Vagina (tissue), 2 donors: ENCODE measurements at regions not wholly inside any gene's neighbourhood (a gene's known extent, or its start where the extent isn't known, plus 50 kb on each side); places are given as distances from the start of the nearest gene placed in this dataset.
A peak's percentile ranks its signal among the peaks of the same experiment; 100 is the strongest.

Experiments
- DNase-seq, 2 donors: peaks; one replicate each; pipeline ENCODE4 v3.0.0-alpha.2; 2017; ENCODE audit errors: extremely low spot score in 2 of 2
- H3K27ac ChIP-seq: fragments of 200-600 bp; sonication (generic); one replicate; pipeline ENCODE4 v1.5.1; 2019
- H3K27me3 ChIP-seq: fragments of 200-600 bp; sonication (generic); one replicate; pipeline ENCODE4 v1.5.1; 2019
- H3K36me3 ChIP-seq, 2 donors: fragments of 200-600 bp; sonication (generic); one replicate each; pipeline ENCODE4 v1.5.1; 2017 to 2019
- H3K4me1 ChIP-seq: fragments of 200-600 bp; sonication (generic); one replicate; pipeline ENCODE4 v1.5.1; 2019
- H3K4me3 ChIP-seq, 2 donors: fragments of 200-600 bp; sonication (generic); 1 replicate in 1 of 2; 2 replicates in 1 of 2; pipeline ENCODE4 v1.5.1; 2016 to 2019
- H3K9me3 ChIP-seq: fragments of 200-600 bp; sonication (generic); one replicate; pipeline ENCODE4 v1.5.1; 2019
- CTCF ChIP-seq, 3 experiments: fragments of 450-650 bp in 2 of 3; fragments of 200-600 bp in 1 of 3; sonication (generic) in 1 of 3; IDR thresholded peaks; one replicate each; pipeline ENCODE4 v1.5.1; 2017 to 2019; ENCODE audit warnings: antibody characterized with exemption in 3 of 3, mild to moderate bottlenecking in 2 of 3, moderate library complexity in 2 of 3
- POLR2A ChIP-seq, 2 donors: fragments of 450-650 bp; IDR thresholded peaks; one replicate each; pipeline ENCODE4 v1.6.1; 2017; ENCODE audit warnings: antibody characterized with exemption in 2 of 2, mild to moderate bottlenecking in 2 of 2, moderate library complexity in 2 of 2
- POLR2AphosphoS5 ChIP-seq, 2 donors: sonication (generic); formaldehyde crosslinking; IDR thresholded peaks; one replicate each; pipeline ENCODE4 v1.9.0; 2017; ENCODE audit warnings: antibody characterized with exemption in 2 of 2, mild to moderate bottlenecking in 2 of 2, low read depth in 1 of 2; ENCODE audit not compliant: insufficient read depth in 1 of 2
- intact Hi-C: fragments of 100-400 bp; cut with DNase I; formaldehyde crosslinking; loops from one replicate; pipeline ENCODE4 v1.15.1; 2023

DNA sequence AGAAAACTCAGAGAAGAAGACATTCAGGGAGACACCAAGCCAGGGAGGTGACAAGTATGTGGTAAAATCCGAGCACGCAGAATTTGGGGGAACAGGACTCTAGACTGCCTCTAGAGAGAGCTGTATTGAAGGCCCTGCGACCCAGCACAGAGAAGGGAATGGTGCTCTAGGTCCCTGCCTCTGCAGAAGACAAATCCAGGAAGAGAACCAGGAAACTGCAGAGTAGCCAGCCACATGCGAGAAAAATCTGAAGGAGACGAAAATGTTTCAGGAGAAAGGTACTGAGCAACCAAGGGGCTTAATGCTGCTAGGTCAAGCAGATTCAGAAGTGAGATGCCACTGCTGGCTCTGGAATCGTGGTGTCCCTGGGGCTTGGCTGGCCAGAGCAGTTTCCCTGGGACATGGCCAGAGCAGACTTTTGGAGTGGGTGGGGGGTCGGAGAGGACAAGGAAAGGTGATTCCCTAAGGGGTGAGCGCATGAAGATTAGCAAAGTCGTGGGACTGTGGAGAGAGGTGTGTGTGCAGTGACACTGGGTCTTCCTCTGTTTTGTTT, 158.0 kb upstream of the KLF6 start:
- no peaks in the 10 kb centered on the region for H3K36me3 ChIP-seq
- H3K4me1 ChIP-seq: no peaks in the 10 kb centered on the region
- no peak for TF ChIP-seq POLR2A (IDR thresholded peaks at IDR 0.05)
- H3K9me3 ChIP-seq: no peaks in the 10 kb centered on the region
- no peak overlapping the region for H3K27ac ChIP-seq
- H3K27me3 ChIP-seq: no peaks in the 10 kb centered on the region
- no peak overlapping the region for H3K4me3 ChIP-seq
- DNase-seq: no peak
- intact Hi-C loops: no loop called here

- TF ChIP-seq POLR2A (IDR thresholded peaks at IDR 0.05) (no peak), POLR2AphosphoS5 (IDR thresholded peaks at IDR 0.05; ENCODE audit: insufficient read depth in 1 of 2, low read depth in 1 of 2) (no peak), CTCF (IDR thresholded peaks at IDR 0.05) (no peak)
- DNase-seq: no peak
- Histone ChIP-seq H3K36me3 (no peaks in the 10 kb centered on the region), H3K27ac (no peak overlapping the region), H3K4me3 (no peak overlapping the region), H3K27me3 (no peaks in the 10 kb centered on the region), H3K9me3 (no peaks in the 10 kb centered on the region), H3K4me1 (peaks cover 1% of the 10 kb centered on the region)
- intact Hi-C loops: no loop called here
These were observed 156.7 kb upstream of the KLF6 start for GRCh38 chr10:3941676-3942075.

DNA sequence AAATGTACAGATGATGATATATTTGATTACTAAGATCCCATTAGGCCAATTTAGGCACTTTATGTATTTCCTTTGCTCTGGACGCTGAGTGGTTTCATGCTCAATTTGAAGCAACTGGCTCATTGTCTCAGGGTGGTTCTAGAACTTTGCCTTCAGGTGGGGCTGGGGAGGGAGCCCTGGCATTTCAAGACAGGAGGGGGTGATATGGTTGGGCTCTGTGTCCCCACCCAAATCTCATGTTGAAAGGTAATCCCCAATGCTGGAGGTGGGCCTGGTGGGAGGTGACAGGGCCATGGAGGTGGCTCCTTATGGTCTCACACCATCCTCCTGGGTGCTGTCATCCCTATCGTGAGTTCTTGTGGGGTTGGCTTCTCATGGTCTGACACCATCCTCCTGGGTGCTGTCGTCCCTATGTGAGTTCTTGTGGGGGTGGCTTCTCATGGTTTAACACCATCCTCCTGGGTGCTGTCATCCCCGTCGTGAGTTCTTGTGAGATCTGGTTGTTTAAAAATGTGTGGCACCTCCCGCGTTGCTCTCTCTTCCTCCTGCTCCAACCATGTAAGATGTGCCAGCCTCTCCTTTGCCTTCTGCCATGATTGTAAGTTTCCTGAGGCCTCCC, 151.5 kb upstream of the KLF6 start:
- intact Hi-C loops: no loop called here
- Histone ChIP-seq H3K27ac (peak overlapping the region; percentile 78), H3K36me3 (no peaks in the 10 kb centered on the region), H3K9me3 (no peaks in the 10 kb centered on the region), H3K4me3 (no peak overlapping the region), H3K27me3 (no peaks in the 10 kb centered on the region), H3K4me1 (peaks cover 23% of the 10 kb centered on the region)
- DNase-seq: no peak
- TF ChIP-seq POLR2AphosphoS5 (IDR thresholded peaks at IDR 0.05; ENCODE audit: insufficient read depth in 1 of 2, low read depth in 1 of 2) (no peak), CTCF (IDR thresholded peaks at IDR 0.05) (no peak), POLR2A (IDR thresholded peaks at IDR 0.05) (no peak)

- TF ChIP-seq POLR2A (IDR thresholded peaks at IDR 0.05) (no peak), POLR2AphosphoS5 (IDR thresholded peaks at IDR 0.05; ENCODE audit: insufficient read depth in 1 of 2, low read depth in 1 of 2) (peak in 1 of 2 donors; percentile 89), CTCF (IDR thresholded peaks at IDR 0.05) (no peak)
- peaks cover 23% of the 10 kb centered on the region for H3K4me1 ChIP-seq
- peak overlapping the region in 1 of 2 donors; percentile 22 for H3K4me3 ChIP-seq
- DNase-seq: no peak
- H3K27me3 ChIP-seq: no peaks in the 10 kb centered on the region
- H3K9me3 ChIP-seq: no peaks in the 10 kb centered on the region
- intact Hi-C loops: no loop called here
- no peaks in the 10 kb centered on the region for H3K36me3 ChIP-seq
- peak overlapping the region; percentile 78 for H3K27ac ChIP-seq
These were observed 150.9 kb upstream of the KLF6 start for GRCh38 chr10:3935933-3936359.

GRCh38 chr10:3935141-3935540, 150.1 kb upstream of the KLF6 start:
- DNase-seq: no peak
- Histone ChIP-seq H3K27ac (peak overlapping the region; percentile 78), H3K4me3 (peak overlapping the region; percentile 22), H3K4me1 (peaks cover 23% of the 10 kb centered on the region), H3K9me3 (no peaks in the 10 kb centered on the region), H3K36me3 (no peaks in the 10 kb centered on the region), H3K27me3 (no peaks in the 10 kb centered on the region)
- intact Hi-C loops: no loop called here
- TF ChIP-seq POLR2AphosphoS5 (IDR thresholded peaks at IDR 0.05; ENCODE audit: insufficient read depth in 1 of 2, low read depth in 1 of 2) (peak; percentile 20 to 35), POLR2A (IDR thresholded peaks at IDR 0.05) (no peak), CTCF (IDR thresholded peaks at IDR 0.05) (no peak)
